ENCODE measurements at regions not wholly inside any gene's neighbourhood (a gene's known extent, or its start where the extent isn't known, plus 50 kb on each side); places are given as distances from the start of the nearest gene placed in this dataset.

DNA sequence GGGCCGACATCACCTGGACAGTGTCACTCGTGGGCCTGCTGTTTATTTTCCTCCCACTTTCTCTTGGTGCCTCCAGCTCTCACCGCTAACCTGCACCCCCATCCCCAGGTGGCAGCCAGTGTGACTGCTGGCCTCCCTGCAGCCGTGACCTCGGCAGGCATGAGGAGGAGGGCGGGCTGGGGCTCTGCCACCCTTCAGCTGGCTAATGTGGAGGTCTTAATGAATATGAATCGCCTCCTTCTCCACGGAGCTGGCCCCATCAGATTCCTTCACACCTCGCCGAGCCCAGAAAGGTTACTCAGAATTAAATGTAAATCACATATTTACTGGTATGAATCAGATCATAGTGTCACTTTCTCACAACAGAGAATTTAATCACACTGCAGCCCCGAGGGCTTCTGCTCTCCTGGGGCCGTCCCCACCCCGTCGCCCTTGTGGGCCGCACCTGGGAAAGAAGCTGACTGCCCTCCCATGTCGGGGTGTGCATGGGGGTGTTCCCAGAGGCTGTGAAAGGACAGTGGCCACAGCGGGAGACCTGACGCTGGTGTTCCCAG lies 171.1 kb upstream of the TLE3 start:
- 81 to 91% (median 87%) methylated on average over 18 of the region's 18 CpGs for WGBS, 3 donors
- no peak overlapping the region for H3K27ac ChIP-seq (ENCODE audit: low read depth, low read length)

DNA sequence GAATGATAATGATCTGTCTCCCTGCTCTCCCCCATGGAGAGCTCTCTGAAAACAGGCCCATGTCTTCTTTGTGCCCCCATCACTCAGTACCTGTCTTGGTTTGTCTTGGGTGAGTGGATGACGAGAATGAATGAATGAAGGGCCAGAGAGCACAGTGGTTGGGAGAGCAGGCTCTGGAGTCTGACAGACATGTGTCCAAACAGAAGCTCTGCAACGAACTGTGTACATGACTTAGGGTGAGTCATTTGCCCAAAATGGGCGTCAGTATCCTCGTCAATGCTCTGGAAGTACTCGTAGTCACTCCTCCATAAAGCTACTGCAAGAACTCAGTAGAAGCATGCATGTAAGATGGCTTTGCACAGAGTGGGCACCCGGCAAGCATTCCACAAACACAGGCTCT lies 170.2 kb upstream of the TLE3 start:
- no peak overlapping the region for H3K27ac ChIP-seq (ENCODE audit: low read depth, low read length)
- WGBS, 3 donors: 81 to 95% (median 85%) methylated on average over 6 of the region's 6 CpGs

DNA sequence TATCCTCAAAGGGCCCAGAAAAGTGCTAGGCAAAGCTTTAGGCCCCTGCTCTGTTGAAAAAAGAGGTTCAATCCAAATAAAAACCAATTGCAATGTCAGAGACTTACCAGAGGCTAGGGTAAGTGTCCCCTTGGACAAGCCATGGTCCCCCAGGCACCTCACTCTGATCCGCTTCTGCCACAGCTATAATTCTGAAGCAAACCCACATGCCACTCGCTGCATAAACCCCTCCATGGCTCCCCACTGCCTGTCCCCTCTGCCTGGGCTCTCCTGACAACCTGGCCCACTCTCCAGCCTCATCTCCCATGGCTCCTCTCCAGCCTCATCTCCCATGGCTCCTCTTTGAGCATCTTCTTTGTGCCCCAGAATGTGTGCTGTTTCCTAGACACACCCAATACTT lies 169.6 kb upstream of the TLE3 start:
- 79 to 98% (median 97%) methylated on average over 2 of the region's 2 CpGs for WGBS, 3 donors
- no peak overlapping the region for H3K27ac ChIP-seq (ENCODE audit: low read depth, low read length)

DNA sequence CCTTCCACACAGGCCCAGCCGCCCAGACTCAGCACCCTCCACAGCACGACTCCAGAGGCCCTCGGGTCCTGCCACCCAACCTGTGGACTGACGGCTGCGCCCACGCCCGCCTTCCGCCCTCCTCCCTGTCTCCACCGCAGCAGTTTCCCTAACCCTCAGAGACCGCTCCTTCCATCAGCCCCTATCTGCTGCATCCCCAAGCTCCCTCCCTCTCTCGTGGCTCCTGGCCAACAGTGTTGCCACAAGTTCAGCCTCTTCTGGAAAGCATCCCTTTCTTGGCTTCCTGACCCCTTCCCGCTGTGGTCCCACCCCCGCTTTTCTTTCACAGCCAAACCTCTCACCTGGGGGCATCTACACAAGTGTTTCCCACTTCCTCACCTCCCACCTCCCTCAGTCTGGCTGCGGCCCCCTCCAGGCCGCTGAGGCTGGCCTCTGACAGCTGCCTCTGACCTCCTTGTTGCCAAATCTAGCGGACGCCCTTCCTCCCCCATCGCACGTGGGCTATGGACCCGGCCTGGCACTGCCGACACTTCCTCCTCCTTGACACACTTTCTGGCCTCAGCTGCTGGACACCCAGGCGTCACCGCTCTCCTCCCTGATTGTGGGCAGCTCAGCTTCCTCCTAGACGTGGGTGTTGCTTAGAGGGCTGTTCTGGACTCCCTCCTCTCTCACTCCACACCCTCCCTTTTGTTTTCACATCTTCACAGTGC lies 168.8 kb upstream of the TLE3 start:
- 7 to 77% (median 9%) methylated on average over 19 to 24 of the region's 24 CpGs for WGBS, 3 donors
- H3K27ac ChIP-seq (ENCODE audit: low read depth, low read length): no peak overlapping the region

DNA sequence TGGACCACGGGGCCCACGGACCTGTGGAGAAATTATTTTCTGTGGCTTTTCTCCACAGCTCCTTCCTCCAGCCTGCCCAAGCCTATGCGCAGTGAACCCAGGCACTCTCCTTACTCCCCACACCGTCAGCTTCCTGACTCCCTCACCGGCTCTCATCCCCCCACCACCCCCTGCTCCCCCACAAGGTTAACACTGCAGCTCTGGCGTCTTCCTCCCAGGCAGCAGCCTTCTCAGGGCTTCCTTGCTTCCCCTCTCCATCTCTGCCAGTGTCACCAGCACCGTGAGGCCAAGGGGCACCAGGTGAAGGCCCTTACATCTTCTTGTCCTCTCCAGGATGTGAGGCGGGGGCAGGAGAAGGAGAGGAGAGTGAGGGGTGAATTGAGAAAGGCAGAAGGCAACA lies 168.3 kb upstream of the TLE3 start:
- 49 to 86% (median 62%) methylated on average over 8 of the region's 8 CpGs for WGBS, 3 donors
- no peak overlapping the region for H3K27ac ChIP-seq (ENCODE audit: low read depth, low read length)

DNA sequence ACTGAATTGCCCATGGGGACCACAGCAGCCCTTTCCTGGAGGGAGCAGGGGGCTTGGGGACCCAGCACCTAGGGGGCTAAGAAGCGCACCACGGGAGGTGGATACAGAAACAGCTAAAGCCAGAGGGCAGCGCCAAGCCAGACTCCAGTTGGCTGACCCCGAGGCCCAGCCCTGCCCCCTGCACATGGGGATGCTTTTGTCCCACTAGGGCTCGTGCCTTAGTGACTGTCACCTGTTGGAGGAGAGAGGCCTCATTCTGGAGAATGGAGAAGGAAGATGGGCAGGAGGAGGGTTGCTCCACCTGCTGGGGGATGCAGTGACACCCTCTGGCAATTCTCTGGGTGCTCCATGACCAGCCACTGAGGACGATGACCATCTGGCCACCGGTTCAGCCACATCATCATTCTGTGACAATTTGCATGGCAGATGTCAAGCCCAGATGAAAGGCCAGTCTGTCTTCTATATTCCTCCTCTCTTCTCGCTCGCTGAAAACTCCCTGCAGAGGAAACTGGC lies 167.8 kb upstream of the TLE3 start:
- 71 to 84% (median 76%) methylated on average over 9 of the region's 9 CpGs for WGBS, 3 donors
- H3K27ac ChIP-seq (ENCODE audit: low read depth, low read length): no peak overlapping the region

DNA sequence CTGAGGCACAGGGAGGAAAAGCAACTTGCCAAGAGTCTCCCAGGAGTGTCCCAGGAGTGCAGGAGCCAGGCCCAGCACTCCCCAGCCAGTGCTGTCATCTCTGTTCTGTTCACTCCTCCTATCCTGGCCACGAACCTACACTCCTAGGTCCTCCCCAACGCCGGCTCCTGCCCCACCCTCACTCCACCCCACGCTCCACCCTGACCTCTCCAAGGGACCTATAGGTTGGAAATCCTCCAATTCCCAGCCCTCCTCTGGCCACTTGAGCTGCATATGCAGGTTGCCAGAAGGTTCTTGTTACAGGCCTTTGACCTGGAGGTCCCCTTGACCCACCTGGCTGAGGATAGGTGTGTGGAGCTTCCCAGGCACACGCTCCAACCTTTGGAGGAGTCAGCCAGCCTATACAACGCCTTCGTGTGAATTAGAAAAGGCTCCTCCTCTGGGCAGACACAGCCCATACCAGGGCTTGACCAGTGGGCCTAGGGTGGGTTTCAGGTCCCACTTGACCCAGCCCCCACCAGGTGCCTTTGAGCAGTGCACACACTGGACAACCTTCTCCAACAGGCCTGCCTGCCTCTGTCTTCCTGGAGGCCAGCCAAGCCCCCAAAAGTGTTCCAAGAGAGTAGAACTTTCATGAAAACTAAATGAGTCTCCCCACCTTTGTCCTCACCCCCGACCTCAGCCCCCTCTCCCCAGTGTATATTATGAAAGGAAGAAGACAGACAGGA lies 167.2 kb upstream of the TLE3 start:
- no peak overlapping the region for H3K27ac ChIP-seq (ENCODE audit: low read depth, low read length)
- 50 to 86% (median 60%) methylated on average over 8 of the region's 8 CpGs for WGBS, 3 donors

DNA sequence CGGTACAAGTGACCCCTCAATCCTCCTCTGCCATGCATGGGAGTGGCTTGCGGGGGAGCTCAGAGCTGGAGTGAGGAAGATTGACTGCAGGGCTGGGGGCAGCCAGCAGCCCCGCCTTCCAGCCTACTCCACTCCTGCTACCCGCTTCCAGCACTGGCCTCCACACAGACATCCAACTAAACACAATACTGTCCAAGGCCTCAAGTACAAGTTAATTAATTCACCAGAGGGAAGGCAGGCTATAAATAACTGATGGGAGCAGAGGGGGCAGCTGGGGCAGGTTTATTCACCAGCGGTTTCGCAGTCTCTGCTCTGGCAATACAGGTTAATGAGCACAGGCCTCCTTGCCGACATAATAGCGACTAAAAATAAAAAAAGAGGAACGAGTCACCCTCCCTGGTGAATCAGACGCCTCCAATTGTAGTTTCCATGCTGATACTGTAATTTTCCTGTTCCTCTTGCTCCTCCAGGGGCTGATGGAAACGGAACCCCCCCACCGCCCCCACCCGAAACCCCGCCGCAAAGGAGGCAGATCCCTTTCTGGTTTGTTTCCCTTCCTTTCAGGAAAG lies 166.4 kb upstream of the TLE3 start:
- H3K27ac ChIP-seq (ENCODE audit: low read depth, low read length): no peak overlapping the region
- WGBS, 3 donors: 18 to 70% (median 26%) methylated on average over 15 of the region's 15 CpGs

DNA sequence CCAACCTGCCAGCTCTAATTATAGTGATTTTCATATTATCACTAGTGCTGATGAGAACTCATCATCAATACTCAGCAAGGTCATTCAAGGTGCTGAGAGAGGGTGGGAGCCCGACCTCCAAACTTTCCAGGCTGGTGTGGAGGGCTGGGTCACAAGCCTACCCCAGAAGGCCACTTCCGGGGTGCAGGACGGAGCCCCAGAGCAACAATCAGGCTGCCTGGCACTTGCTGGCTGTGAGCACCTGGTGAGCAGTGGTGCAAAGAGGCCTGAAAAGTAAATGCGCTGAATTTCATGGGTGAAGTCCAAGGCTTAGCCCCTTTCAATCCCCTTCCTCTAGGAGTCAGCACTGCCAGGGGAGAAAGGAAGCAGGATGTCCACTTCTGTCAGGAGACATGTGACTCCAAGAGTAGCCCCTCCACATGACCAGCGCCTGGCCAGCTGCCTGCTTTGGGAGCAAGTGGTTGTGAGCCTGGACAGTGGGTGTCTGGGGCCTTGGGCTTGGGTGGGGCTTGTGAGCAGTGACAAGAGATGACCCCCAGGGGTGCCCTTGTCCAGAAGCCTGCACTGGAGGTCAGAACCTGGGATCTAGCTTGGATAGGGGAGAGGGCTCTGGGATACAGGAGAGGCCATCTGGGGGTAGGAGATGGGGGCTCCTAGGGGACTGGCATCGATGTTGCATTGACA lies 165.0 kb upstream of the TLE3 start:
- whole genome bisulfite sequencing, 3 donors: 82 to 91% (median 85%) methylated on average over 6 of the region's 6 CpGs

DNA sequence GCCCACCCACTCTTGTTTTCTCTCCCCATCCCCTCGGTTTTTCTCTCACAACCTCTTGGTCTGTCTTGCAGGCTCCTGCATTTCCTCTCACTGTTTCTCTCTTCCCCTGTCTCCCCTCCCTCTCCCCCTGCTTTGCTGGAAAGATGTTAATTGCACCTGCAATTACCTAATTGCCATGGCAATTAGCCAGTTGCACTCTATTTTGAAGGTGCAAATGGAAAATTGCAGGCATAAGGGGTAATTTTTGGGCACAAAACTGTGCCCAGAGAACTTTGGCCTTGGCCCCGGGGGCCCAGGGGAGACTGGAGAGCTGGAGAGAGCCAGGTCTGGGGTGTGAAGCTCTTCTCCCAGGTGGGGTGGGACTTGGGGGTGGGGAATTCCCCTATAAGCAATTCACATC lies 164.5 kb upstream of the TLE3 start:
- no peak overlapping the region for H3K27ac ChIP-seq (ENCODE audit: low read depth, low read length)
- WGBS, 3 donors: 76 to 91% (median 78%) methylated on average over 2 of the region's 2 CpGs

More for the DNA sequence above, 165.0 kb upstream of the TLE3 start:
- no peak overlapping the region for H3K27ac ChIP-seq (ENCODE audit: low read depth, low read length)

DNA sequence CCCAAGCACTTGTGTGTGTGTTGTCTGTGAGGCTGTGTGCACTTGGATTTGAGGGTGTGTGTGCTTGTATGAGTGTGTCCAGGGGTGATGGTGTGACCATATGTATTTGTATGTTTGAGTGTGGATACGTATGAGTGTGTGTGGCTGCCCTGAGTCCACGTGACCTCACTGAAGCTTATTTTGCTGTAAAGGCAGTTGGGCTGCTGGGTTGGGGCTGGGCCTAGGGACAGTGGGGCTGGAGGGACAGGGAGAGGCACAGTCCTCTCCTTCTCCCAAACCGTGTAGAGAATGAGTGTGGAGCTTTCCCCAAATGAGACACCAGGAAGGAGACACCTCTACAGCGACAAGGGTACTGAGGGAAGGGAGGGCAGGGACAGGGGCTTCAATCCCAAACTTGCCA lies 163.4 kb upstream of the TLE3 start:
- 88 to 94% (median 92%) methylated on average over 4 of the region's 4 CpGs for whole genome bisulfite sequencing, 3 donors
- no peak overlapping the region for H3K27ac ChIP-seq (ENCODE audit: low read depth, low read length)

DNA sequence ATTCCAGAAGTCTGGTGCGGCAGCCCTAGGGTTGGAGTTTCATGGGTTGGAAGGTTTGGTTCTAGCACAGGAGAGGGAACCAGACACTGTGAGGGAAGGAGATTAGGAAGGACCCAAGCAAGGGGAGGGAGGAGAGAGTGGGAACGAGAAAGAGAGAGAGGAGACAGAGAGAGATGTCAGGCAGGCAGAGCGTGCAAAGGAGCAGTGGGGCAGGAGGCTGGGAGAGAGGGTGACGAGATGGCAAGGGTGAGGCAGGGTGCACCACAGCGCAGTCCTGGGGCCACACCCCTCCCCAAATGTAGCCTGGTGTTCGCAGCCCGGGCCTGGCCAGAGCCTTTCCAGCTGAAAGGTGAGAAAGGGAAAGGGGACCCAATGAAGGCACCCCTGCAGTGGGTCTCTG lies 162.9 kb upstream of the TLE3 start:
- H3K27ac ChIP-seq (ENCODE audit: low read depth, low read length): no peak overlapping the region
- 93 to 98% (median 97%) methylated on average over 7 of the region's 7 CpGs for WGBS, 3 donors

DNA sequence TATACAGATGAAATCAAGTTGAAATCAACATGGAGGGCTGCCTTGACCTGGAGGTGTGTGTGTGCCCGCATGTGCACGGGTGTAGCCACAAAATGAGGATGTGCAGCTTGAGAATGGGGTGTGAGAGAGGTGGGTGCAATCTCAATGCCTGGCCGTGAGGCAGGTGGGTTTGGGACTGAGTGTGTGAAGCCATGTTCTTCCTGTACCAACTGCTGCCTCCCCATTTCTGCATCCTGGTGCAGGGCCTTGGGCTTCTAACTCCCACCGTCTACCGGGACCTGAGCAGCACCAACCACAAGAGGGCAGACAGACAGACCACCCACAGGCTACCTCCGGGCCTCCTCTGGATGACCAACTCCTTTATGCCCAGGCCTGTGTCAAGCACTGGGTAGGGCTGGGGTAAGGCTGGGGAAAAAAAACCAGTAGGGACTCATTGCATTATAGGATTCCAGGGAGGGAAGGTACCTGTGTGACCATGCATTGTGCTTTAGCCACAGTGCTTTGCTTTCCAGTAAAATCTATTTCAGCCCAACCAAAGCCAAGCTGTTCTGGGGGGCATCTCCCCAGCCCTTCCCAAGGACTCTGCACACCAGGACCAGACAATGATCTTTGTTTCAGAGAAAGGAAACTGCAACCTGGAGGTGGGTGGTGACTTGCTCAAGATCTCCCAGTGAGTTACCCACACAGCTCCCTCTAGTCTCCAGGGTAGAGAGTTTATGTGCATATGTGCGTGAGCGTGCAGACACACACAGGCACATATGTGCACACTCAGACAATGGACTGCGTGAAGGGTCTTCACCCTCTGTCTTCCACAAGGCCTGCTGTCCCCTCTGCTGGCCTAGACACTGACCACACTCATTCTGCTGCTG lies 162.2 kb upstream of the TLE3 start:
- 72 to 93% (median 77%) methylated on average over 9 of the region's 9 CpGs for WGBS, 3 donors

DNA sequence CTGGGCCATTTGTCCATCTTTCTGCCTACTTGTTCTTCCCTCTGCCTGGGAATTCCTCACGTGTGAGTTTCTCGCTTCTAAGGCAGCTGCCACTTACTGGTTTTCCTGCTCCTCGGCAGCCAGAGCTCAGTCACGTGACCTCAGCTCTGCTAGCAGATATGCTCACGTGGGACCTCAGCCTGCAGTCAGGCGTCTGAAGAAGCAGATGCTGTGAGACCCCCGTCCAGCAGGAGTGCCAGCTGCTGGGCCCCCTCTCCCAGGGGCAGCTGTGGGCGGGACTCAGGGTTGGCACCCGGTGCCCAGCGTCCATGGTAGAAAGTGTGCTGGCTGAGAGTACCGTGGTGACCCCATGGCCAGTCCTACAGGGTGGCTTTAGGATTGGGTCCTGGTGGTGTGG lies 161.3 kb upstream of the TLE3 start:
- WGBS, 3 donors: 23 to 39% (median 25%) methylated on average over 11 of the region's 11 CpGs
- no peak overlapping the region for H3K27ac ChIP-seq (ENCODE audit: low read depth, low read length)

More for the DNA sequence above, 162.2 kb upstream of the TLE3 start:
- no peak overlapping the region for H3K27ac ChIP-seq (ENCODE audit: low read depth, low read length)

DNA sequence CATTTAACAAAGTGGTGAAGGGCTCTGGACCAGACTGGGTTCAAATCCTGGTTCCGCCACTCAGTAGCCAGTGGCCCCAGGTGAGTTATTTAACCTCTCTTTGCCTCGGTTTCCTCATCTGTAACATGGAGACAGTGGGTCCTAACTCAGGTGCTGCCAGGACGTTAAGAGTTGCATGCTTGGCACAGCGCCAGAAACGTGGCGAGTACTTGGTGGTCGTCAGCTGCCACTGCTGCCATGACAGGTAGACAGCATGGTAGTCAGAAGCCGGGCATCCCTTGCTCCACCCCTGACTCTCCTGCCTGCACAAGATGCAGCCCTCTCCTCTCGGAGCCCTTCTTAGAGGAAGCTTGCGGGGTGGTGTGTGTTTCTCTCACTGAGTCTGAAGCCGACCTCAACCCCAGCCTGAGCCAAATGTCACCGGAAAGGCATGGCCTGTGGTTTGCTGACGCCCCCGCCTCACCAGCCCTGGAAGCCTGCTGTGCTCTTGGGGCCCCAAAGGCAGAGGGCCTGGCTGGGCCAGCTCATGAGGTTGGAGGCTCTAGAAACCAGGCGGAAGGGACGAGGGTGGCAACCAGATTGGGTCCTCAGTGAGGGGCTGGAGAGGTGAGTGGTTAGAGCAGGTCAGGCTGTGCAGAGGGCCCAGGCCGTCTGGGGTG lies 160.8 kb upstream of the TLE3 start:
- H3K27ac ChIP-seq (ENCODE audit: low read depth, low read length): no peak overlapping the region
- 37 to 58% (median 37%) methylated on average over 17 of the region's 17 CpGs for WGBS, 3 donors

DNA sequence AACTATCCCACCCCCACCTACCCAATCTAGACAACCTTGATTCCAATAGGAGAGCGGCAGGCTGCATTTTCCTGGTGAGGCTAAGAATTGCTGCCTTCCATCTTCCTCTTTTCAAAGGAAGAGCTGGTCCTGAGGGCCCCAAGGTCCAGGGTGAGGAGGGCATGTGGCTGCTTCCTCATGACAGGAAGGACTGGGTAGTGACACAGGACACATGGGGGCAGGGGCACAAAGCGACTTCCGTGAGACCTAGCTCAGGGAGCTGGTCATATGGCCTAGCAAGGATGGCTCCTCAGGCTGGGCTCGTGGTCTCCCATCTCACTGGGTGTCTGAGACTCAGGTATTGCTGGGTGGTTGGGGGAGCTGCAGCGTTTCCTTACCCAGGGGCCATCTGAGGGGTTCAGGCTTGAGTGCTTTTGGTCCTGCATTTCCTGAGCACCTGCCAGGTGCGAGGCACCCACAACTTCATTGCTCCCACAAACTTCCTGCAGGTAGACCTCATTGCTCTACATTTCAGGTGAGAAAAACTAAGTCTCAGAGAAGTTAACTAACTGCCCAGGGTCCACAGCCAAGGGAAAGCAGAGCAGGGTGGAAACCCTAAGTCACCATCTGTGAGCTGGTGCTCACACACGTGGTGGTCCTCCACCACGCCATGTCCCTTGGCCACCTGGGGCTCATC lies 160.0 kb upstream of the TLE3 start:
- no peak overlapping the region for H3K27ac ChIP-seq (ENCODE audit: low read depth, low read length)
- WGBS, 3 donors: 63 to 84% (median 65%) methylated on average over 8 of the region's 8 CpGs

DNA sequence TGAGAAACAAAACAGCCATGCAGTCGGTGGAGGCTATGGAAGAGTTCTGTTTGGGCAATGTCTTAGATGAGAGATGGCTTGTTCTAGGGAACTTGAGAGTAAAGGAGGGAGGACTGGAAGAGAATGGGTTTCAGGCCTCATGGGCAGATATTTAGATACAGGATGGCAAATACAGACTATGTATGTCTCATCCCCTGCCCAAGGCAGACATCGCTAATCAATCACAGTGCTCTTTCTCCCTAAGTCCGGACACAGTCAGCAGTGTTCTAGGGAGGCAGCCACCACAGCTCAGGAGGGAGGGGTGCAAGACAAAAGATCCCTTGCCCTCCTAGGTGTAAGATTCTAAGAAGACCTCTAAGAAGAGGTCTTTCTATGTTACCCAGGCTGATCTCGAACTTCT lies 159.3 kb upstream of the TLE3 start:
- no peak overlapping the region for H3K27ac ChIP-seq (ENCODE audit: low read depth, low read length)
- 91 to 98% (median 97%) methylated on average over 4 of the region's 4 CpGs for WGBS, 3 donors

Data from adipose tissue (tissue), 3 donors.